PFSK-1 (cell line): ENCODE measurements at regions not wholly inside any gene's neighbourhood (a gene's known extent, or its start where the extent isn't known, plus 50 kb on each side); places are given as distances from the start of the nearest gene placed in this dataset.

Experiments used
- FOXP2 ChIP-seq: optimal IDR thresholded peaks from 2 replicates; pipeline ENCODE3; 2011; ENCODE audit warnings: borderline replicate concordance, control low read depth, inconsistent platforms; ENCODE audit not compliant: insufficient read depth; ENCODE audit errors: extremely low read length, extremely low read depth
- POLR2AphosphoS5 ChIP-seq: IDR thresholded peaks from 2 replicates; pipeline ENCODE4 v1.6.1; 2012; ENCODE audit warnings: low read depth, mild to moderate bottlenecking, control low read depth, low read length, moderate library complexity
- SIN3A ChIP-seq: IDR thresholded peaks from 2 replicates; pipeline ENCODE4 v1.6.1; 2012; ENCODE audit warnings: mild to moderate bottlenecking, low read length, moderate library complexity, borderline replicate concordance; ENCODE audit not compliant: insufficient read depth
- TAF1 ChIP-seq: IDR thresholded peaks from 2 replicates; pipeline ENCODE4 v1.6.1; 2012; ENCODE audit warnings: low read length, control low read depth, borderline replicate concordance; ENCODE audit not compliant: insufficient read depth
- TF ChIP-seq, protein P1 (sequence below), 2 experiments: IDR thresholded peaks; 2 replicates each; pipeline versions ENCODE4 v1.6.1 to v1.8.0; 2011 to 2012; ENCODE audit warnings: low read depth in 2 of 2, low read length in 2 of 2, control low read depth in 1 of 2, inconsistent platforms in 1 of 2, mild to moderate bottlenecking in 1 of 2, moderate library complexity in 1 of 2; ENCODE audit not compliant: insufficient read depth in 1 of 2

DNA sequence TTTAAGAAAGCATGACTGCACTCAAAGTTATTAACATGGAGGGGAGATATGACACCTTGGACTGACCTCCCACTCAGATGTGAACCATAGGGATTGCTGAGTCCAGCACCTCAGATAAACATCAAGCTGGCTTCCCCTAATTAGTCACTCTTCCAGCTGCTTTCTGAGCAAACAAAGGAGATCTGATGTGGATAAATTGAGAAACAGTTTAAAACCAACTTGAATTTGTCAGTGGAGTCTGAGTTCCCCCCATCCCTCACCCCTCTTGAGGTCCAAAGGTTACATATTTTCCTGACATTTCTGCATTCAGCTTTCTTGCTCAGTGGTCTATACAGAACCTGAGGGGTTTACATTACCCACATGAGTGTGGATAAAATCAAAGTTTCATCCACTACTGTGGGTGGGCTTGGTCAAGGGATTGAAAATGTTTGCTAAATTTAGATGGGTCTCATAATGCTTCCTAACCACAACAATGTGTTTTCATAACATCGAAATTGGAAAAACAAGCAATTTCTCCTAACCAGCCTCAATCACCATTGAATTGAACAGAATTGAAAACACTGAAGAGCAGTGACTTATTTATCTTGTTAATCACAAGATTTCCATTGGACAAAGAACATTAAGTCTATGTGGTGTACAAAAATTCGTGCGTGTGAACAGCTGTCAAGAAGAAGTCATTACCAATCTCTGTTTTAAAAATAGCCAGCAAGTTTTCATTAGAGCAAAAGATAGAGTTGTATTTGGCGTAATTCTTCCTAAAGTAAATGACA is 292.3 kb downstream of the METTL15 start:
- TF ChIP-seq SIN3A = no peak
- TF ChIP-seq TAF1 = no peak
- no peak for TF ChIP-seq POLR2AphosphoS5
- TF ChIP-seq FOXP2 = no peak
- TF ChIP-seq, protein P1, sequence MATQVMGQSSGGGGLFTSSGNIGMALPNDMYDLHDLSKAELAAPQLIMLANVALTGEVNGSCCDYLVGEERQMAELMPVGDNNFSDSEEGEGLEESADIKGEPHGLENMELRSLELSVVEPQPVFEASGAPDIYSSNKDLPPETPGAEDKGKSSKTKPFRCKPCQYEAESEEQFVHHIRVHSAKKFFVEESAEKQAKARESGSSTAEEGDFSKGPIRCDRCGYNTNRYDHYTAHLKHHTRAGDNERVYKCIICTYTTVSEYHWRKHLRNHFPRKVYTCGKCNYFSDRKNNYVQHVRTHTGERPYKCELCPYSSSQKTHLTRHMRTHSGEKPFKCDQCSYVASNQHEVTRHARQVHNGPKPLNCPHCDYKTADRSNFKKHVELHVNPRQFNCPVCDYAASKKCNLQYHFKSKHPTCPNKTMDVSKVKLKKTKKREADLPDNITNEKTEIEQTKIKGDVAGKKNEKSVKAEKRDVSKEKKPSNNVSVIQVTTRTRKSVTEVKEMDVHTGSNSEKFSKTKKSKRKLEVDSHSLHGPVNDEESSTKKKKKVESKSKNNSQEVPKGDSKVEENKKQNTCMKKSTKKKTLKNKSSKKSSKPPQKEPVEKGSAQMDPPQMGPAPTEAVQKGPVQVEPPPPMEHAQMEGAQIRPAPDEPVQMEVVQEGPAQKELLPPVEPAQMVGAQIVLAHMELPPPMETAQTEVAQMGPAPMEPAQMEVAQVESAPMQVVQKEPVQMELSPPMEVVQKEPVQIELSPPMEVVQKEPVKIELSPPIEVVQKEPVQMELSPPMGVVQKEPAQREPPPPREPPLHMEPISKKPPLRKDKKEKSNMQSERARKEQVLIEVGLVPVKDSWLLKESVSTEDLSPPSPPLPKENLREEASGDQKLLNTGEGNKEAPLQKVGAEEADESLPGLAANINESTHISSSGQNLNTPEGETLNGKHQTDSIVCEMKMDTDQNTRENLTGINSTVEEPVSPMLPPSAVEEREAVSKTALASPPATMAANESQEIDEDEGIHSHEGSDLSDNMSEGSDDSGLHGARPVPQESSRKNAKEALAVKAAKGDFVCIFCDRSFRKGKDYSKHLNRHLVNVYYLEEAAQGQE (IDR thresholded peaks at IDR 0.05; ENCODE audit: insufficient read depth in 1 of 2, low read depth in 2 of 2, low read length in 2 of 2) = no peak

DNA sequence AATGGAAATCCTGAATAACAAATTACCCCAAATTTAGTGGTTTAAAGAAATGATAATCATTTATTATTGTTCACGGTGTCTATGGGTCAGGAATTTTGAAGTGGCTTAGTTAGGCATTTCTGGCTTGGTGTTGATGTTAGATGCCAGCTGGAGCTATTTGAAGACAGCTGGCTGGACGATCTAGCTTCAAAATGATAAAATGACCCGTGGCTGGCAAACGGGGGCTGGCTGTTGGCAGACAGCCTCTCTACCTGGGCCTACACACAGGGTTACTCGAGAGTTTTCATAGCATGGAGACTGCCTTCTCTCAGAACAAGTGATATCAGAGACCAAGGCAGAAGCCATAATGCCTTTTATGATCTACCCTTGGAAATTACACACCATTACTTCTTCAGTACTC is 285.2 kb downstream of the METTL15 start:
- TF ChIP-seq TAF1 = no peak
- TF ChIP-seq FOXP2 = no peak
- no peak for TF ChIP-seq POLR2AphosphoS5
- TF ChIP-seq, protein P1 (IDR thresholded peaks at IDR 0.05; ENCODE audit: insufficient read depth in 1 of 2, low read depth in 2 of 2, low read length in 2 of 2) = no peak
- no peak for TF ChIP-seq SIN3A

DNA sequence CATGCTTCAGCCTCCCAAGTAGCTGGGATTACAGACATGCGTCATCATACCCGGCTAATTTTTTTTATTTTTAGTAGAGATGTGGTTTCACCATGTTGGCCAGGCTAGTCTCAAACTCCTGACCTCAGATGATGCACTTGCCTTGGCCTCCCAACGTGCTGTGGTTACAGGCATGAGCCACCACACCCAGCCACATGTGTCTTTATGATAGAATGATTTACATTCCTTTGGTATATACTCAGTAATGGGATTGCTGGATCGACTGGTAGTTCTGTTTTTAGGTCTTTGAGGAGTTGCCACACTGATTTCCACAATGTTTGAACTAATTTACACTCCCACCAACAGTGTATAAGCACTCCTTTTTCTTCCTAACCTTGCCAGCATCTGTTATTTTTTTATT is 276.2 kb downstream of the METTL15 start:
- no peak for TF ChIP-seq SIN3A
- TF ChIP-seq FOXP2 = no peak
- no peak for TF ChIP-seq POLR2AphosphoS5
- TF ChIP-seq, protein P1 (IDR thresholded peaks at IDR 0.05; ENCODE audit: insufficient read depth in 1 of 2, low read depth in 2 of 2, low read length in 2 of 2) = no peak
- no peak for TF ChIP-seq TAF1

DNA sequence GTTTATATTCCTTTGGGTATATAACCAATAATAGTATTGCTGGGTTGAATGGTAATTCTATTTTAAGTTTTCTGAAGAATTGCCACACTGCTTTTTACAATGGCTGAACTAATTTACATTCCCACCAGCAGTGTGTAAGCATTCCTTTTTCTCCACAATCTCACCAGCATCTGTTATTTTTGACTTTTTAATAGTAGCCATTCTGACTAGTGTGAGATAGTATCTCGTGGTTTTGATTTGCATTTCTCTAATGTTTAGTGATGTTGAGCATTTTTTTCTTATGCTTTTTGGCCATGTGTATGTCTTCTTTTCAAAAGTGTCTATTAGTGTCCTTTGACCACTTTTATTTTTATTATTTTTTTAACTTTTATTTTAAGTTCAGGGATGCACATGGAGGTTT is 275.3 kb downstream of the METTL15 start:
- TF ChIP-seq POLR2AphosphoS5 = no peak
- no peak for TF ChIP-seq TAF1
- TF ChIP-seq FOXP2 = no peak
- TF ChIP-seq, protein P1 (IDR thresholded peaks at IDR 0.05; ENCODE audit: insufficient read depth in 1 of 2, low read depth in 2 of 2, low read length in 2 of 2) = no peak
- TF ChIP-seq SIN3A = no peak
